Activated T-helper 17 cell treated with anti-CD3 and anti-CD28 coated beads, Interleukin-2, amount 50 U/mL, for 72 hours (primary cell): ENCODE measurements at regions not wholly inside any gene's neighbourhood (a gene's known extent, or its start where the extent isn't known, plus 50 kb on each side); places are given as distances from the start of the nearest gene placed in this dataset.
"Not testable (repeated sequence)": the region's sequence is repeated elsewhere in the genome, so short reads cannot be mapped to it uniquely, and the experiment has no call there.

Source experiments
- ATAC-seq: fragments of 150-1000 bp; cut with Tn5 transposase; replicated peaks from 2 replicates; pipeline ENCODE4 v1.10.0; 2021; ENCODE audit warnings: mild to moderate bottlenecking, moderate library complexity
- H3K27ac Mint-ChIP-seq: one replicate; pipeline ENCODE4 v1.8.0; 2022; ENCODE audit warnings: mixed read lengths
- H3K27me3 Mint-ChIP-seq: one replicate; pipeline ENCODE4 v1.8.0; 2022; ENCODE audit warnings: mixed read lengths
- H3K36me3 Mint-ChIP-seq: one replicate; pipeline ENCODE4 v1.8.0; 2022; ENCODE audit warnings: low read depth, mild to moderate bottlenecking, mixed read lengths
- H3K4me1 Mint-ChIP-seq: one replicate; pipeline ENCODE4 v1.8.0; 2022; ENCODE audit warnings: mixed read lengths
- H3K4me3 Mint-ChIP-seq: one replicate; pipeline ENCODE4 v1.8.0; 2022; ENCODE audit warnings: mild to moderate bottlenecking, mixed read lengths
- H3K9me3 Mint-ChIP-seq: one replicate; pipeline ENCODE4 v1.8.0; 2022; ENCODE audit warnings: mixed read lengths

GRCh38 chr2:82340578-82341053, 2036.1 kb upstream of the LRRTM1 start:
- Mint-ChIP-seq H3K27me3 (no peaks in the 10 kb centered on the region), H3K4me3 (no peak overlapping the region), H3K36me3 (no peaks in the 10 kb centered on the region), H3K9me3 (no peaks in the 10 kb centered on the region), H3K27ac (no peak overlapping the region), H3K4me1 (no peaks in the 10 kb centered on the region)
- ATAC-seq, result no peak

DNA sequence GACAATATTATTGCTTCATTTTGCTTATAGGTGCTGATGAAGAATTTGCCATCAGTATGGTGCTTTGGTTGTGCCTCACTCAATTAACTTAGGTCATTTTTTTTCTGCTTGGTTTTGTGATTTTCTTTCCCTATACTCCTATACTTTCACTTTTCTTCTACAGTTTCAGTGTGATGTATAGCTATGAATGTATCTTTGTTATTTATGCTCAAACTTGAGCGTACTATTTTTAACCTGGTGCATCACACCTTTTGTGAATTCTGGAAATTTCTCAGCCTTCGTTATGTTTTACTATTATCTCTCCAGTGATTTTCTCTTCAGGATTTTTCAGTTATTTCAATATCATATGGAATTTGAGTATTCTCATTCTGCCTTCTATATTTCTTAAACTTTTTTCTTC, 2035.3 kb upstream of the LRRTM1 start:
- Mint-ChIP-seq H3K4me1 (no peaks in the 10 kb centered on the region), H3K4me3 (no peak overlapping the region), H3K27me3 (no peaks in the 10 kb centered on the region), H3K36me3 (no peaks in the 10 kb centered on the region), H3K27ac (no peak overlapping the region), H3K9me3 (no peaks in the 10 kb centered on the region)
- ATAC-seq, result no peak

DNA sequence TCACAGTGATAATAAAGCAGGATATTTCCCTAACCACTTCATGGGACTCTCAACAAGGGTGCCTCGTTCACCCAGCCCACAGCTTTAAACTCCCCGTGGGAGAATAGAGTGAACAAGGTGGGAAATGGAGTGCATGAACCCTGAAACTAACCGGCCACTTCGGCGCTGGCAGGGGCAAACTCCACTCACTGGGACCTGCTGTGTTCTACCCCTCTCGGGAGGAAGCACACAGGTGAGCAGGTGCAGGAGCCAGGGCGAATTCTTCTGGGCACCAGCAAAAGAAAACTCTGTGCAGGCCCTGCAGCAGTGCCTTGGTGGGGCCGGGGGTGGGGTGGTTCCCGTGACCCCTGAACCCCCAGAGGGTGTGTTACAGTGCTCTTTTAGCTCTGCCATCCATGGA, 2029.1 kb upstream of the LRRTM1 start:
- Mint-ChIP-seq H3K4me1 (no peaks in the 10 kb centered on the region), H3K36me3 (no peaks in the 10 kb centered on the region), H3K9me3 (peaks cover 5% of the 10 kb centered on the region), H3K27me3 (no peaks in the 10 kb centered on the region), H3K4me3 (no peak overlapping the region), H3K27ac (no peak overlapping the region)
- no peak for ATAC-seq

DNA sequence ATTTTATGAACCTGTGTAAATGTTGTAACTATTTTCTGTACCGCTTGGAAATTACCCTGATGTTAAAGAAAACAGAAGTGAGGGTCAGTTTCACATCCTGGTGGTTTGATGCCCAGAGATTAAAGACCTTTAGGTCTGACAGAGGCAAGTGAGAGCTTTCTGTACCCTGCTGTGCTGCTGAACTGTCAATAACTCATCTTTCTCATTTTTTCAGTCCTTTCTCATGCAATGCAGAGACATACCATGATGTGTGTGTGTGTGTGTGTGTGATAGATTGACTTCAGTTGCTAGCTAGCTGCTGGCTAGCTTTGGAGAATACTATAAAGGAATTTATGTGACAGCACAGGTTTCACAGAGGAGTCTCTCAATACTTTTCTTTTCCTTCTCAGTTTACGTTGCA, 2025.6 kb upstream of the LRRTM1 start:
- H3K36me3 Mint-ChIP-seq, result no peaks in the 10 kb centered on the region
- peaks cover 13% of the 10 kb centered on the region for H3K9me3 Mint-ChIP-seq
- H3K4me3 Mint-ChIP-seq, result no peak overlapping the region
- no peak for ATAC-seq
- H3K27me3 Mint-ChIP-seq, result no peaks in the 10 kb centered on the region
- H3K27ac Mint-ChIP-seq, result no peak overlapping the region
- H3K4me1 Mint-ChIP-seq, result no peaks in the 10 kb centered on the region

- H3K27me3 Mint-ChIP-seq, H3K36me3 Mint-ChIP-seq, H3K27ac Mint-ChIP-seq, H3K4me3 Mint-ChIP-seq, H3K4me1 Mint-ChIP-seq, ATAC-seq: not testable (repeated sequence)
- H3K9me3 Mint-ChIP-seq, result peaks cover 12% of the 10 kb centered on the region
Observed at GRCh38 chr2:82326180-82326767, 2021.7 kb upstream of the LRRTM1 start.

DNA sequence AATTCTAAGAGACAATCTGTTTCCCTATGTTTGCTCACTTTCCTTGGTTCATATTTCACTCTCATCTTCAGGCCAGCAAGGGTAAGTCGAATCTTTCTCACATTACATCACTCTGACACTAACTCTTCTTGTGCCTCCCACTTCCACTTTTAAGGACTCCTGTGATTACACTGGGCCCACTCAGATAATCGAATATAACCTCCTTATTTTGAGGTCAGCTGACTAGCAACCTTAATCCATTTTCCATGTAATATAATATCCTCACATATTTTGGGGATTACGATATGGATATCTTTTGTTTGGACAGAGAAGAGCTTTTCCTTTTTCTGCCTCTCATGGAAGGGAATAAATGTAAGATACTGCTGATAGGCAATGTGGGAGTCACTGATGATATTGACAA, 2015.7 kb upstream of the LRRTM1 start:
- no peak for ATAC-seq
- H3K36me3 Mint-ChIP-seq, result no peaks in the 10 kb centered on the region
- no peaks in the 10 kb centered on the region for H3K27me3 Mint-ChIP-seq
- H3K27ac Mint-ChIP-seq, result no peak overlapping the region
- H3K4me1 Mint-ChIP-seq, result no peaks in the 10 kb centered on the region
- H3K4me3 Mint-ChIP-seq, result no peak overlapping the region
- peaks cover 22% of the 10 kb centered on the region for H3K9me3 Mint-ChIP-seq

DNA sequence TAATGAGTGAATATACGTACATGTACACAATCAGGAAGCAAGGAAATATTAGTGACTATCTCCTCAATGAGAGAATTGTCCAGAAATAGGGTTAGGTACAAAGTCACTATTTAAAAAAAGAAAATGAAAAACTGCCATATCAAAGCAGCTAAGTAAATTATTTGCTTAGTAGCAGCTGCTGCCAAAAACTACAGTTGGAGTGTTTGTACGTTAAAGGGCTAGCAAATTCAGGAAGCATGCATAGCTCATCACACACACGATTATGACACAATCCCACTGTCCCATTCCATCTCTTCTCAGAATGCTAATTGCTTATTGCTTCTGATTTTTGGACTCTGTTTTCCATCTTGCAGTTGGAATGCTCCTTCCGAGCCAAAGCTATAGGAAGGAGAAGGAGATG, 2012.5 kb upstream of the LRRTM1 start:
- Mint-ChIP-seq H3K36me3 (no peaks in the 10 kb centered on the region), H3K27me3 (no peaks in the 10 kb centered on the region), H3K4me1 (no peaks in the 10 kb centered on the region), H3K27ac (no peak overlapping the region), H3K4me3 (no peak overlapping the region), H3K9me3 (peaks cover 18% of the 10 kb centered on the region)
- no peak for ATAC-seq

DNA sequence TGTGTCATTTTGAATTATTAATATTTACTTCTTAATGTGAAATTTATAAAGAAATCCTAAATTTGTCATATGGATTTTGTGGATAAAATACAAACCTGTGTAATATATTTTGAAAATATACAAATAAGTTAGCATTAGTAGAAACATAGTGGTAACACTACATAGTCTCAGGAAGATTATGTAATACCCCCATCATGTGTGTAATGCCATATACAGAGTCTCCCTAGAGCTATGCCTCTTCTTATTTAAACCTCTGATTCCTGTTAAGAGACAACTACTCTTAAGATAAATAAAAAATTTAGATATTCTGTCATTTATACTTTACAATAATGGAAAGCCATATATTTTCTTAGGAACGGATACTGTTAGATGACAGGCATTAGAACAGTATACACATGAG, 2012.0 kb upstream of the LRRTM1 start:
- no peaks in the 10 kb centered on the region for H3K27me3 Mint-ChIP-seq
- ATAC-seq, result no peak
- peaks cover 18% of the 10 kb centered on the region for H3K9me3 Mint-ChIP-seq
- no peaks in the 10 kb centered on the region for H3K36me3 Mint-ChIP-seq
- H3K4me3 Mint-ChIP-seq, result no peak overlapping the region
- H3K27ac Mint-ChIP-seq, result no peak overlapping the region
- H3K4me1 Mint-ChIP-seq, result no peaks in the 10 kb centered on the region

GRCh38 chr2:82314836-82315472, 2010.4 kb upstream of the LRRTM1 start:
- Mint-ChIP-seq H3K9me3 (peaks cover 12% of the 10 kb centered on the region), H3K4me3 (no peak overlapping the region), H3K4me1 (no peaks in the 10 kb centered on the region), H3K36me3 (no peaks in the 10 kb centered on the region), H3K27me3 (no peaks in the 10 kb centered on the region), H3K27ac (no peak overlapping the region)
- no peak for ATAC-seq

DNA sequence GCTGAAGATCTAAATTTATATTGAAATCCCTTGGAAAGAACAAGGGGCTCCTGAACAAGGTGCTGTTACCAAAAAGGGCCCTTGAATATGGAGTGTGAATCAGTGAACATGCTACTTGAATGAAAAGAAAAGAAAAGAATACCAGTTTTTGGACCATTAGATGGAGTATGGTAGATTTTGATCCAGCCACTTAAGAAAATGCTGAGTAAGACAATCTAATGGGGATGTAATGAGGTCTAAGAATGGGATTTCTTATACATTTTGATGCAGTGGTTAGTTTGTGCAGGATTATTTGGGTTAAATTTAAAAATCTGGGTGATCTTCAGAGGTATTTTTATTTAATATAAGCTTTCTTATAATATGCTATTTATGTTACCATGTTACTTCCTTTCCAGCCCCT, 2003.0 kb upstream of the LRRTM1 start:
- no peak for ATAC-seq
- H3K27me3 Mint-ChIP-seq, result no peaks in the 10 kb centered on the region
- no peaks in the 10 kb centered on the region for H3K4me1 Mint-ChIP-seq
- H3K4me3 Mint-ChIP-seq, result no peak overlapping the region
- no peak overlapping the region for H3K27ac Mint-ChIP-seq
- H3K36me3 Mint-ChIP-seq, result no peaks in the 10 kb centered on the region
- peaks cover 8% of the 10 kb centered on the region for H3K9me3 Mint-ChIP-seq

- Mint-ChIP-seq H3K4me3 (no peak overlapping the region), H3K4me1 (no peaks in the 10 kb centered on the region), H3K36me3 (no peaks in the 10 kb centered on the region), H3K27ac (no peak overlapping the region), H3K27me3 (no peaks in the 10 kb centered on the region), H3K9me3 (peaks cover 22% of the 10 kb centered on the region)
- ATAC-seq, result no peak
Observed at GRCh38 chr2:82301506-82301905, 1997.0 kb upstream of the LRRTM1 start.

DNA sequence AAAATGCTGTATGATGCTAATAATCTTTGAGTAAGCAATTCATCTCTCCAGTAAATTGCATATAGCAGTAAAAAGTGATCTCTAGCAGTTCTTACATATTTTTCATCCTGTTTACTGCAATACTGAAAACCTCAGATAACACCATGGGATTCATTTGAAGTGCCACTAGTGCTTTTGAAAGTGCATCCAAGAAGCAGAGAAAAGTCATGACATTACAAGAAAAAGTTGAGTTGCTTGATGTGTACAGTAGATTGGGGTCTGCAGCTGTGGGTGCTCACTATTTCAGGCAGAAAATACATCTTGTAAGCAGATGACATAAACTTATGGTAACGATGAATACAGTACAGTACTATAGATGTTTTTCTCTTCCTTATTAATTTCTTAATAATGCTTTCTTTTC, 1984.9 kb upstream of the LRRTM1 start:
- no peaks in the 10 kb centered on the region for H3K36me3 Mint-ChIP-seq
- H3K4me3 Mint-ChIP-seq, result no peak overlapping the region
- no peak for ATAC-seq
- no peaks in the 10 kb centered on the region for H3K4me1 Mint-ChIP-seq
- peaks cover 15% of the 10 kb centered on the region for H3K9me3 Mint-ChIP-seq
- no peak overlapping the region for H3K27ac Mint-ChIP-seq
- no peaks in the 10 kb centered on the region for H3K27me3 Mint-ChIP-seq

DNA sequence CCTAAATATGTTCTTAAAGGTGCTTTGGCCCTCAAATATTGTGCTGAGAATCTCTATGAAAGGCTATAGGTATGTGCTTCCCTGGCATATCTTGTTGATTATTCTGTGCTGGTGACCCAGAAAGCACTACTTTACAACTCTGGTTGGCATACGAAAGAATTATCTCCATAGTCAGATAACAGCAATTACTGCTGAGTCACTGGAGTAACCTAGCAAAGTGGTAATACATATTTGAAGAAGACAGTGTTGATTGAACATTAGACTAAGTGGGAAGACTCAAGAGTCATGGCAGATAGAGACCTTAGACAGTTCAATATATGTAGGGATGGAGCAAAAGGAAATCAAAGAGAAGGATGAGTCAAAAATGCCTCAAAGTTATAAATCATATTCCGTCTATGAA, 1978.5 kb upstream of the LRRTM1 start:
- no peak overlapping the region for H3K27ac Mint-ChIP-seq
- no peak overlapping the region for H3K4me3 Mint-ChIP-seq
- H3K27me3 Mint-ChIP-seq, result no peaks in the 10 kb centered on the region
- ATAC-seq, result no peak
- no peaks in the 10 kb centered on the region for H3K36me3 Mint-ChIP-seq
- H3K9me3 Mint-ChIP-seq, result peaks cover 11% of the 10 kb centered on the region
- H3K4me1 Mint-ChIP-seq, result no peaks in the 10 kb centered on the region

DNA sequence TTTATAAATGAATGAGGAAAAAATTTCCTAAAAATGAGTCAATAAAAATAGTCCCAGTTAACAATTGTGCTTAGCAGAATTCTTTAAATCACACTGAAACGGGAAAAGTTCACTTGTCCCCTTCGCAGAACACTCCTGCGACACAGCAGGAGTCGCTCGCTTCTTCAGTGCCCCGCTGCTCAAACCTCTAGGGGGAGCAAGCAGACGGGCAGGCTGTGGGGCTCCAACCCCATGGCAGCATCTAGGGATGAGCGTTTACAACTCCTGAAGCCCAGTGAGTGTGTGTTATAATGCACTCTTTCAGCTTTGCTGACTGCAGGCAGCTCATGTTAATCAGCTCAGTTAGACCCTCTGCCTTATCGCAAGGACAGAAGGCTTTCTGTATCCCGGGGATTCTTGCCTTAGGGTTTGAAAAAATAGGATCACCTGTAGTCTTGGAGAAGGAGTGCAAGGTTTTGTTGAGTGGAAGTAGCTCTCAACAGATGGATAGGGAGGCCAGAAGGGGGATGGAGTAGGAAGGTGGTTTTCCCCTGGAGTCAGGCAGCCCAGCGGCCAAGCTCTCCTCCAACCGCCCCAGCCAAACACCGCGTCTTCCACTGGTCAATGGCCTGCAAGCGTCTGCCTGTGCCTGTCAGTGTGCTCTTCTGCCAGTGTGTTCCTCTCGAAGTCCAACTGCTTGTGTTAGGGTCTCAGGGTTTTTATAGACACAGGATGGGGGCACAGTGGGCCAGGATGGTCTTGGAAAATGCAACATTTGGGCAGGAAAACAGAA, 1977.7 kb upstream of the LRRTM1 start:
- Mint-ChIP-seq H3K27ac (no peak overlapping the region), H3K9me3 (peaks cover 15% of the 10 kb centered on the region), H3K36me3 (no peaks in the 10 kb centered on the region), H3K27me3 (no peaks in the 10 kb centered on the region), H3K4me1 (no peaks in the 10 kb centered on the region), H3K4me3 (no peak overlapping the region)
- no peak for ATAC-seq

DNA sequence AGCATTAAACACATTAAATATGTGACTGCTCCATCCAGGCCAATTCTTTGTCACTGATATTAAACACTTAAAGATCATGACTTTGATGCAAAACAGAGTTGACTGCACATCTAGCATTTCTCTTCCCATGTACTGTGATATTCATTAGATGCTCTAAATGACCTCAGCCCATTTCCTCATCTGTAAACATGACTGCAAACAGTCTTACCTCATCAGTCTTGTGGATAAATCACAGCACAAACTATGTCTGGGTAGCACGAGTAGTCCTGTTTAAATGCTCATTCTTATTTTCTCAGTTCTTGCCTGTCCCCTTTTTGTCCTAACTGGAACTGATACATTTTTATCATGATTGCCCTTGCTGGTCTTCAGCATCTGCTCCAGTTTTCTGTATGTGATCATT, 1974.8 kb upstream of the LRRTM1 start:
- H3K9me3 Mint-ChIP-seq, result peaks cover 19% of the 10 kb centered on the region
- no peak for ATAC-seq
- H3K27me3 Mint-ChIP-seq, result no peaks in the 10 kb centered on the region
- H3K4me1 Mint-ChIP-seq, result no peaks in the 10 kb centered on the region
- no peak overlapping the region for H3K27ac Mint-ChIP-seq
- no peak overlapping the region for H3K4me3 Mint-ChIP-seq
- no peaks in the 10 kb centered on the region for H3K36me3 Mint-ChIP-seq
